Upper lobe of left lung (tissue), 6 donors: ENCODE measurements at regions not wholly inside any gene's neighbourhood (a gene's known extent, or its start where the extent isn't known, plus 50 kb on each side); places are given as distances from the start of the nearest gene placed in this dataset.
A peak's percentile ranks its signal among the peaks of the same experiment; 100 is the strongest.

ENCODE experiments used
- ATAC-seq, 2 donors: fragments of 200-7000 bp; cut with Tn5 transposase; one replicate each; pipeline ENCODE4 v1.9.1; 2022; ENCODE audit warnings: mild to moderate bottlenecking in 2 of 2, moderate library complexity in 2 of 2; ENCODE audit not compliant: low FRiP score in 2 of 2
- DNase-seq, 2 donors: peaks; one replicate each; pipeline ENCODE4 v3.0.0-alpha.2; 2019 to 2020
- H3K27ac ChIP-seq, 4 donors: fragments of 200-600 bp; sonication (generic); one replicate each; pipeline ENCODE4 v1.5.1; 2016 to 2019
- H3K27me3 ChIP-seq, 4 donors: fragments of 200-600 bp; sonication (generic); one replicate each; pipeline ENCODE4 v1.5.1; 2017 to 2019
- H3K36me3 ChIP-seq, 4 donors: fragments of 200-600 bp; sonication (generic); one replicate each; pipeline ENCODE4 v1.5.1; 2016 to 2019
- H3K4me1 ChIP-seq, 4 donors: fragments of 200-600 bp; sonication (generic); one replicate each; pipeline ENCODE4 v1.5.1; 2018 to 2019
- H3K4me3 ChIP-seq, 4 donors: fragments of 200-600 bp; sonication (generic); one replicate each; pipeline ENCODE4 v1.5.1; 2017 to 2019; ENCODE audit warnings: mild to moderate bottlenecking in 2 of 4, moderate library complexity in 1 of 4
- H3K9me3 ChIP-seq, 4 donors: fragments of 200-600 bp; sonication (generic); one replicate each; pipeline ENCODE4 v1.5.1; 2018 to 2019
- CTCF ChIP-seq, 6 experiments: fragments of 450-650 bp in 4 of 6; fragments of 200-600 bp in 2 of 6; sonication (generic) in 2 of 6; IDR thresholded peaks; one replicate each; pipeline ENCODE4 v1.5.1; 2016 to 2019; ENCODE audit warnings: antibody characterized with exemption in 6 of 6
- EP300 ChIP-seq, 4 donors: sonication (generic); formaldehyde crosslinking; IDR thresholded peaks; one replicate each; pipeline ENCODE4 v1.5.1; 2017; ENCODE audit warnings: antibody characterized with exemption in 4 of 4, control low read depth in 2 of 4
- POLR2A ChIP-seq, 4 donors: fragments of 450-650 bp; IDR thresholded peaks; one replicate each; pipeline ENCODE4 v1.5.1; 2016 to 2017; ENCODE audit warnings: antibody characterized with exemption in 4 of 4, mild to moderate bottlenecking in 2 of 4
- POLR2AphosphoS5 ChIP-seq, 2 donors: sonication (generic); formaldehyde crosslinking; IDR thresholded peaks; one replicate each; pipeline ENCODE4 v1.5.1; 2017; ENCODE audit warnings: antibody characterized with exemption in 2 of 2
- WGBS, 2 donors: methylation state at CpG; one replicate each; pipeline ENCODE4 v1.1.5; 2017 to 2018; 5-methylcytosine and 5-hydroxymethylcytosine counted together
- donor health status: DM: no; HTN: no; CAD: no; lungs with moderate emphysema.
- donor health status: DM: no; HTN: yes; CAD: no; lungs with severe emphysema.

GRCh38 chr6:163772701-163773100 is 358.2 kb downstream of the QKI start:
- no peaks in the 10 kb centered on the region for H3K4me1 ChIP-seq
- TF ChIP-seq EP300 (IDR thresholded peaks at IDR 0.05) = no peak
- TF ChIP-seq POLR2AphosphoS5 (IDR thresholded peaks at IDR 0.05) = no peak
- no peak for TF ChIP-seq CTCF (IDR thresholded peaks at IDR 0.05)
- TF ChIP-seq POLR2A (IDR thresholded peaks at IDR 0.05) = no peak
- no peak for ATAC-seq
- WGBS, 2 donors = 86 to 100% methylated on average over 1 of the region's 1 CpG
- no peaks in the 10 kb centered on the region for H3K36me3 ChIP-seq
- no peak overlapping the region for H3K27ac ChIP-seq
- no peaks in the 10 kb centered on the region for H3K9me3 ChIP-seq
- H3K4me3 ChIP-seq = no peak overlapping the region
- no peaks in the 10 kb centered on the region for H3K27me3 ChIP-seq
- no peak for DNase-seq

GRCh38 chr6:163771180-163771579 is 356.7 kb downstream of the QKI start:
- DNase-seq (no peak), ATAC-seq (no peak)
- H3K27ac ChIP-seq = no peak overlapping the region
- 71 to 80% methylated on average over 1 of the region's 1 CpG for WGBS, 2 donors
- H3K4me1 ChIP-seq = peaks cover 0 to 3% (median 0%) of the 10 kb centered on the region in 4 donors
- H3K9me3 ChIP-seq = no peaks in the 10 kb centered on the region
- no peak overlapping the region for H3K4me3 ChIP-seq
- H3K36me3 ChIP-seq = no peaks in the 10 kb centered on the region
- no peak for TF ChIP-seq POLR2AphosphoS5 (IDR thresholded peaks at IDR 0.05)
- no peak for TF ChIP-seq EP300 (IDR thresholded peaks at IDR 0.05)
- TF ChIP-seq POLR2A (IDR thresholded peaks at IDR 0.05) = no peak
- TF ChIP-seq CTCF (IDR thresholded peaks at IDR 0.05) = no peak
- H3K27me3 ChIP-seq = no peaks in the 10 kb centered on the region

- H3K36me3 ChIP-seq = no peaks in the 10 kb centered on the region
- no peak overlapping the region for H3K27ac ChIP-seq
- DNase-seq (no peak), ATAC-seq (no peak)
- H3K27me3 ChIP-seq = no peaks in the 10 kb centered on the region
- peaks cover 0 to 17% (median 2%) of the 10 kb centered on the region in 4 donors for H3K4me1 ChIP-seq
- H3K9me3 ChIP-seq = no peaks in the 10 kb centered on the region
- no peak overlapping the region for H3K4me3 ChIP-seq
- TF ChIP-seq CTCF (IDR thresholded peaks at IDR 0.05) = no peak
- no peak for TF ChIP-seq POLR2AphosphoS5 (IDR thresholded peaks at IDR 0.05)
- no peak for TF ChIP-seq POLR2A (IDR thresholded peaks at IDR 0.05)
- no peak for TF ChIP-seq EP300 (IDR thresholded peaks at IDR 0.05)
Observed at GRCh38 chr6:163768905-163769304, 354.4 kb downstream of the QKI start.

GRCh38 chr6:163766936-163767335 is 352.4 kb downstream of the QKI start:
- DNase-seq = no peak
- Histone ChIP-seq H3K9me3 (no peaks in the 10 kb centered on the region), H3K36me3 (no peaks in the 10 kb centered on the region), H3K27me3 (no peaks in the 10 kb centered on the region), H3K4me1 (peaks cover 0 to 18% (median 2%) of the 10 kb centered on the region in 4 donors), H3K27ac (peak overlapping the region; percentile 55 to 68 (median 62)), H3K4me3 (no peak overlapping the region)
- WGBS, 2 donors = 89 to 96% methylated on average over 2 of the region's 2 CpGs
- no peak for ATAC-seq
- TF ChIP-seq CTCF (IDR thresholded peaks at IDR 0.05) (no peak), EP300 (IDR thresholded peaks at IDR 0.05) (no peak), POLR2A (IDR thresholded peaks at IDR 0.05) (no peak), POLR2AphosphoS5 (IDR thresholded peaks at IDR 0.05) (no peak)

- Histone ChIP-seq H3K36me3 (no peaks in the 10 kb centered on the region), H3K4me1 (peaks cover 0 to 18% (median 2%) of the 10 kb centered on the region in 4 donors), H3K27me3 (no peaks in the 10 kb centered on the region), H3K4me3 (no peak overlapping the region), H3K27ac (peak overlapping the region; percentile 3 to 84 (median 57)), H3K9me3 (no peaks in the 10 kb centered on the region)
- 79 to 85% methylated on average over 1 of the region's 1 CpG for WGBS, 2 donors
- DNase-seq = no peak
- TF ChIP-seq POLR2AphosphoS5 (IDR thresholded peaks at IDR 0.05) (no peak), EP300 (IDR thresholded peaks at IDR 0.05) (no peak), POLR2A (IDR thresholded peaks at IDR 0.05) (no peak), CTCF (IDR thresholded peaks at IDR 0.05) (no peak)
- ATAC-seq = no peak
Observed at GRCh38 chr6:163765335-163765734, 350.8 kb downstream of the QKI start.
